WERI-Rb-1 (cell line): ENCODE measurements at regions not wholly inside any gene's neighbourhood (a gene's known extent, or its start where the extent isn't known, plus 50 kb on each side); places are given as distances from the start of the nearest gene placed in this dataset.

ENCODE experiments used
- DNase-seq: peaks from one replicate; pipeline ENCODE4 v3.0.0-alpha.2; 2020
- H3K27ac ChIP-seq: fragments of 250-450 bp; sonication (Bioruptor Pico); 2 replicates; pipeline ENCODE4 v1.5.1; 2020; ENCODE audit warnings: mild to moderate bottlenecking, moderate library complexity
- H3K27me3 ChIP-seq: fragments of 250-450 bp; sonication (Bioruptor Pico); 2 replicates; pipeline ENCODE4 v1.5.1; 2021; ENCODE audit warnings: mild to moderate bottlenecking, low read depth, moderate library complexity; ENCODE audit not compliant: insufficient read depth, severe bottlenecking
- H3K36me3 ChIP-seq: fragments of 250-450 bp; sonication (Bioruptor Pico); 2 replicates; pipeline ENCODE4 v1.5.1; 2020; ENCODE audit warnings: mild to moderate bottlenecking, moderate library complexity
- H3K4me3 ChIP-seq: 2 replicates; pipeline ENCODE4 v1.5.1; 2011; ENCODE audit warnings: low read depth, mild to moderate bottlenecking, control low read depth, low read length
- H3K9me3 ChIP-seq: fragments of 250-450 bp; sonication (Bioruptor Pico); 2 replicates; pipeline ENCODE4 v1.5.1; 2021; ENCODE audit warnings: mild to moderate bottlenecking, moderate library complexity; ENCODE audit not compliant: severe bottlenecking
- CTCF ChIP-seq: IDR thresholded peaks from 2 replicates; pipeline ENCODE4 v1.5.1; 2011; ENCODE audit warnings: low read depth, mild to moderate bottlenecking, control low read depth, inconsistent platforms, low read length

- no peak for DNase-seq
- TF ChIP-seq CTCF, result no peak
- Histone ChIP-seq H3K9me3 (no peaks in the 10 kb centered on the region), H3K4me3 (no peak overlapping the region), H3K27me3 (no peaks in the 10 kb centered on the region), H3K27ac (no peak overlapping the region), H3K36me3 (no peaks in the 10 kb centered on the region)
Observed at GRCh38 chr10:29806350-29806788, 171.6 kb upstream of the SVIL start.

- H3K4me3 ChIP-seq, result no peak overlapping the region
- no peaks in the 10 kb centered on the region for H3K27me3 ChIP-seq
- H3K27ac ChIP-seq, result no peak overlapping the region
- DNase-seq, result no peak
- H3K9me3 ChIP-seq, result no peaks in the 10 kb centered on the region
- H3K36me3 ChIP-seq, result no peaks in the 10 kb centered on the region
- TF ChIP-seq CTCF, result no peak
Observed at GRCh38 chr10:29805134-29805723, 170.5 kb upstream of the SVIL start.

GRCh38 chr10:29804025-29804852, 169.5 kb upstream of the SVIL start:
- no peak for TF ChIP-seq CTCF
- no peak for DNase-seq
- no peaks in the 10 kb centered on the region for H3K9me3 ChIP-seq
- H3K36me3 ChIP-seq, result no peaks in the 10 kb centered on the region
- no peaks in the 10 kb centered on the region for H3K27me3 ChIP-seq
- no peak overlapping the region for H3K27ac ChIP-seq
- H3K4me3 ChIP-seq, result no peak overlapping the region

- no peaks in the 10 kb centered on the region for H3K27me3 ChIP-seq
- H3K4me3 ChIP-seq, result no peak overlapping the region
- no peaks in the 10 kb centered on the region for H3K9me3 ChIP-seq
- TF ChIP-seq CTCF, result no peak
- no peaks in the 10 kb centered on the region for H3K36me3 ChIP-seq
- no peak for DNase-seq
- no peak overlapping the region for H3K27ac ChIP-seq
Observed at GRCh38 chr10:29802171-29802570, 167.4 kb upstream of the SVIL start.

GRCh38 chr10:29798921-29799690, 164.3 kb upstream of the SVIL start:
- no peak for TF ChIP-seq CTCF
- Histone ChIP-seq H3K27ac (no peak overlapping the region), H3K27me3 (no peaks in the 10 kb centered on the region), H3K4me3 (no peak overlapping the region), H3K9me3 (no peaks in the 10 kb centered on the region), H3K36me3 (no peaks in the 10 kb centered on the region)
- no peak for DNase-seq
